OCI-LY1 (cell line): ENCODE measurements at regions not wholly inside any gene's neighbourhood (a gene's known extent, or its start where the extent isn't known, plus 50 kb on each side); places are given as distances from the start of the nearest gene placed in this dataset.
"Not testable (repeated sequence)": the region's sequence is repeated elsewhere in the genome, so short reads cannot be mapped to it uniquely, and the experiment has no call there.

Source experiments
- H2AFZ ChIP-seq: fragments of 200-600 bp; sonication (generic), shearing (Covaris generic); 2 replicates; pipeline ENCODE4 v1.6.0; 2014; ENCODE audit warnings: antibody characterized with exemption, mild to moderate bottlenecking, low read length
- H3F3A ChIP-seq: fragments of 200-600 bp; sonication (generic), shearing (Covaris generic); 2 replicates; pipeline ENCODE4 v1.6.0; 2014; ENCODE audit warnings: mild to moderate bottlenecking, antibody characterized with exemption, low read length, moderate library complexity; ENCODE audit not compliant: insufficient read depth
- H3K27ac ChIP-seq: fragments of 200-600 bp; sonication (generic); 2 replicates; pipeline ENCODE4 v1.5.1; 2014; ENCODE audit warnings: low read length, mixed run types, mild to moderate bottlenecking, low read depth; ENCODE audit not compliant: poor library complexity, severe bottlenecking
- H3K27me3 ChIP-seq: fragments of 200-600 bp; sonication (generic); 2 replicates; pipeline ENCODE4 v1.6.0; 2014; ENCODE audit warnings: antibody characterized with exemption, mild to moderate bottlenecking, low read length, moderate library complexity; ENCODE audit not compliant: insufficient read depth
- H3K36me3 ChIP-seq: fragments of 200-600 bp; sonication (generic); 2 replicates; pipeline ENCODE4 v1.6.1; 2014; ENCODE audit warnings: mild to moderate bottlenecking, antibody characterized with exemption, low read length, moderate library complexity, mixed read lengths; ENCODE audit not compliant: insufficient read depth
- H3K4me1 ChIP-seq: fragments of 200-600 bp; sonication (generic); 2 replicates; pipeline ENCODE4 v1.5.1; 2014; ENCODE audit warnings: mild to moderate bottlenecking, low read length, moderate library complexity; ENCODE audit not compliant: insufficient read depth, severe bottlenecking
- H3K4me2 ChIP-seq: fragments of 200-600 bp; sonication (generic), shearing (Covaris generic); 2 replicates; pipeline ENCODE4 v1.6.1; 2014; ENCODE audit warnings: low read length
- H3K4me3 ChIP-seq: fragments of 200-600 bp; sonication (generic); 2 replicates; pipeline ENCODE4 v1.5.1; 2014; ENCODE audit warnings: low read length, low read depth, mild to moderate bottlenecking, mixed read lengths; ENCODE audit not compliant: poor library complexity, severe bottlenecking
- H3K79me2 ChIP-seq: fragments of 200-600 bp; shearing (Covaris generic); 2 replicates; pipeline ENCODE4 v1.6.1; 2016; ENCODE audit warnings: mixed run types, low read length, mixed read lengths; ENCODE audit not compliant: insufficient read depth
- H3K9ac ChIP-seq: fragments of 200-600 bp; sonication (generic), shearing (Covaris generic); 2 replicates; pipeline ENCODE4 v1.6.1; 2014; ENCODE audit warnings: mild to moderate bottlenecking, low read length, mixed read lengths
- H3K9me2 ChIP-seq: fragments of 200-600 bp; sonication (generic), shearing (Covaris generic); 2 replicates; pipeline ENCODE4 v1.6.1; 2014; ENCODE audit warnings: low read depth, mild to moderate bottlenecking, low read length, mixed read lengths
- H3K9me3 ChIP-seq: fragments of 200-600 bp; shearing (Covaris generic); 2 replicates; pipeline ENCODE4 v1.6.1; 2014; ENCODE audit warnings: low read length, mixed read lengths
- H4K20me1 ChIP-seq: fragments of 200-600 bp; sonication (generic), shearing (Covaris generic); 2 replicates; pipeline ENCODE4 v1.6.0; 2016; ENCODE audit warnings: mild to moderate bottlenecking, low read length; ENCODE audit not compliant: insufficient read depth
- CTCF ChIP-seq: fragments of 200-600 bp; sonication (generic), shearing (Covaris generic); IDR thresholded peaks from 2 replicates; pipeline ENCODE4 v1.5.1; 2017; ENCODE audit warnings: mild to moderate bottlenecking, antibody characterized with exemption, low read length, moderate library complexity, mixed read lengths
- EZH2 ChIP-seq: fragments of 200-600 bp; sonication (generic), shearing (Covaris generic); IDR thresholded peaks from 2 replicates; pipeline ENCODE4 v1.8.0; 2017; ENCODE audit warnings: borderline replicate concordance, mixed run types, mild to moderate bottlenecking, antibody characterized with exemption, low read length, moderate library complexity, mixed read lengths

- no peak overlapping the region for H3K9ac ChIP-seq
- H3K79me2 ChIP-seq = no peaks in the 10 kb centered on the region
- no peaks in the 10 kb centered on the region for H3K9me3 ChIP-seq
- H3K27ac ChIP-seq = no peak overlapping the region
- H3K36me3 ChIP-seq = no peaks in the 10 kb centered on the region
- TF ChIP-seq CTCF (no peak), EZH2 (no peak)
- H4K20me1 ChIP-seq = no peaks in the 10 kb centered on the region
- no peaks in the 10 kb centered on the region for H3K9me2 ChIP-seq
- H3K4me3 ChIP-seq = no peak overlapping the region
- H3F3A ChIP-seq = no peaks in the 10 kb centered on the region
- H3K27me3 ChIP-seq = 0 out of 2 replicates have a peak, but pooled peaks cover 3% of the 10 kb centered on the region
- no peaks in the 10 kb centered on the region for H3K4me1 ChIP-seq
- H2AFZ ChIP-seq = no peak overlapping the region
- H3K4me2 ChIP-seq = no peak overlapping the region
Observed at GRCh38 chr4:162770761-162771490, 395.8 kb downstream of the NAF1 start.

GRCh38 chr4:162767083-162767482 lies 399.6 kb downstream of the NAF1 start:
- H3K36me3 ChIP-seq = no peaks in the 10 kb centered on the region
- H3K4me3 ChIP-seq = no peak overlapping the region
- no peak overlapping the region for H3K27ac ChIP-seq
- H3K79me2 ChIP-seq = no peaks in the 10 kb centered on the region
- H3K9me3 ChIP-seq = no peaks in the 10 kb centered on the region
- H3F3A ChIP-seq = no peaks in the 10 kb centered on the region
- no peaks in the 10 kb centered on the region for H3K9me2 ChIP-seq
- H3K4me1 ChIP-seq = no peaks in the 10 kb centered on the region
- TF ChIP-seq CTCF (no peak), EZH2 (no peak)
- no peak overlapping the region for H2AFZ ChIP-seq
- no peak overlapping the region for H3K4me2 ChIP-seq
- H3K27me3 ChIP-seq = no peaks in the 10 kb centered on the region
- H3K9ac ChIP-seq = no peak overlapping the region
- no peaks in the 10 kb centered on the region for H4K20me1 ChIP-seq

DNA sequence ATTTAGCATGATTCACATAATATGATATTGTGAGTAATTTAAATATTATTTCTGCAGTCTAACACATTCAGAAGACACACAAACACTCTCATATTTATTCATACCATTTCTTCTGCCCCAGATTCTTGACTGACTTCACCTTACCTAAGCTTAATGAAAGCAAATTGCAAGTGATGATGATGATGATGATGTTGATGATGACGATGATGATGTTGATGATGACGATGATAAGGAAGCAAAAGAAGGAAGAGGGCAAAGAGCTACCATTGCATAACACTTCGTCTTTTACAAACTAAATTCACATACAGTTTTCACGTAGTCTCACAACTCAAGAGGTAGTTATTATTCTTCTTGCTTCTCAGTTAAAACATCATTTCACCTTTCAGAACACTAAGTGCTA lies 404.7 kb downstream of the NAF1 start:
- Histone ChIP-seq H3K4me3 (no peak overlapping the region), H3K27me3 (no peaks in the 10 kb centered on the region), H3F3A (no peaks in the 10 kb centered on the region), H4K20me1 (no peaks in the 10 kb centered on the region), H3K4me2 (no peak overlapping the region), H3K36me3 (no peaks in the 10 kb centered on the region), H3K9me3 (no peaks in the 10 kb centered on the region), H3K27ac (no peak overlapping the region), H2AFZ (no peak overlapping the region), H3K9me2 (no peaks in the 10 kb centered on the region), H3K9ac (no peak overlapping the region), H3K79me2 (no peaks in the 10 kb centered on the region), H3K4me1 (no peaks in the 10 kb centered on the region)
- TF ChIP-seq CTCF (no peak), EZH2 (no peak)

- not testable (repeated sequence) for H3K36me3 ChIP-seq, H3K27me3 ChIP-seq, H3K4me3 ChIP-seq, H3K4me2 ChIP-seq, H3K4me1 ChIP-seq, H3K9ac ChIP-seq, H3K9me2 ChIP-seq, H3K27ac ChIP-seq, H2AFZ ChIP-seq, H3K79me2 ChIP-seq, H3K9me3 ChIP-seq, H4K20me1 ChIP-seq, H3F3A ChIP-seq
Observed at GRCh38 chr4:162740228-162740627, 426.5 kb downstream of the NAF1 start.

GRCh38 chr4:162739596-162739995 lies 427.1 kb downstream of the NAF1 start:
- H4K20me1 ChIP-seq, H3K9ac ChIP-seq, H3F3A ChIP-seq, H3K4me2 ChIP-seq, H3K9me3 ChIP-seq, H3K79me2 ChIP-seq, H3K4me3 ChIP-seq, H3K27me3 ChIP-seq, H2AFZ ChIP-seq, H3K27ac ChIP-seq, H3K36me3 ChIP-seq, H3K4me1 ChIP-seq, H3K9me2 ChIP-seq: not testable (repeated sequence)
